SU-DHL-6 (cell line): ENCODE measurements at regions not wholly inside any gene's neighbourhood (a gene's known extent, or its start where the extent isn't known, plus 50 kb on each side); places are given as distances from the start of the nearest gene placed in this dataset.

Experiments
- H2AFZ ChIP-seq: fragments of 200-600 bp; sonication (generic); 2 replicates; pipeline ENCODE4 v1.6.1; 2014; ENCODE audit warnings: low read depth, mild to moderate bottlenecking, moderate library complexity, mixed read lengths, antibody characterized with exemption, low read length; ENCODE audit not compliant: severe bottlenecking
- H3F3A ChIP-seq: fragments of 200-600 bp; shearing (Covaris generic); 2 replicates; pipeline ENCODE4 v1.6.0; 2016; ENCODE audit warnings: antibody characterized with exemption, mild to moderate bottlenecking; ENCODE audit not compliant: insufficient read depth
- H3K27ac ChIP-seq: fragments of 200-600 bp; sonication (generic); 2 replicates; pipeline ENCODE4 v1.5.1; 2016; ENCODE audit warnings: low read depth, mild to moderate bottlenecking, low read length, moderate library complexity, mixed read lengths
- H3K27me3 ChIP-seq: fragments of 200-600 bp; sonication (generic), shearing (Covaris generic); 2 replicates; pipeline ENCODE4 v1.6.0; 2014; ENCODE audit warnings: mild to moderate bottlenecking, low read length
- H3K36me3 ChIP-seq: fragments of 200-600 bp; sonication (generic); 2 replicates; pipeline ENCODE4 v1.6.1; 2014; ENCODE audit warnings: mild to moderate bottlenecking, low read length, mixed read lengths
- H3K4me2 ChIP-seq: fragments of 300-600, 200-600 bp; shearing (Covaris generic), sonication (generic); 2 replicates; pipeline ENCODE4 v1.6.0; 2014; ENCODE audit warnings: low read length, low read depth, mild to moderate bottlenecking; ENCODE audit not compliant: poor library complexity, severe bottlenecking
- H3K4me3 ChIP-seq: fragments of 200-600 bp; sonication (generic); 2 replicates; pipeline ENCODE4 v1.5.1; 2014; ENCODE audit warnings: antibody characterized with exemption, low read length, mild to moderate bottlenecking, mixed read lengths; ENCODE audit not compliant: insufficient read depth, poor library complexity, severe bottlenecking
- H3K79me2 ChIP-seq: fragments of 200-600 bp; sonication (generic); 2 replicates; pipeline ENCODE4 v1.6.1; 2014; ENCODE audit warnings: mild to moderate bottlenecking, low read length, moderate library complexity; ENCODE audit not compliant: insufficient read depth
- H3K9ac ChIP-seq: fragments of 200-600 bp; sonication (generic); 2 replicates; pipeline ENCODE4 v1.7.0; 2014; ENCODE audit warnings: mild to moderate bottlenecking, low read length
- H3K9me2 ChIP-seq: fragments of 200-600 bp; sonication (generic); replicated peaks from 2 replicates; pipeline ENCODE4 v1.6.1; 2014; ENCODE audit warnings: low read length; ENCODE audit not compliant: insufficient read depth
- H3K9me3 ChIP-seq: fragments of 200-600 bp; sonication (generic); 2 replicates; pipeline ENCODE4 v1.6.1; 2014; ENCODE audit warnings: low read length, mixed read lengths; ENCODE audit not compliant: insufficient read depth
- H4K20me1 ChIP-seq: fragments of 200-600 bp; sonication (generic); 2 replicates; pipeline ENCODE4 v1.6.1; 2014; ENCODE audit warnings: low read depth, mild to moderate bottlenecking, antibody characterized with exemption, low read length, moderate library complexity, mixed read lengths
- EZH2phosphoT487 ChIP-seq: fragments of 200-600 bp; sonication (generic), shearing (Covaris generic); conservative IDR thresholded peaks from 2 replicates; pipeline ENCODE4 v1.6.1; 2018; ENCODE audit warnings: mild to moderate bottlenecking, antibody characterized with exemption, low read length, moderate library complexity, mixed read lengths
- TF ChIP-seq, protein P1 (sequence below): fragments of 200-600 bp; sonication (generic); IDR thresholded peaks from one replicate; pipeline ENCODE4 v1.5.1; 2017; ENCODE audit warnings: antibody characterized with exemption, mild to moderate bottlenecking, low read length, moderate library complexity; ENCODE audit not compliant: insufficient read depth, poor library complexity, severe bottlenecking

DNA sequence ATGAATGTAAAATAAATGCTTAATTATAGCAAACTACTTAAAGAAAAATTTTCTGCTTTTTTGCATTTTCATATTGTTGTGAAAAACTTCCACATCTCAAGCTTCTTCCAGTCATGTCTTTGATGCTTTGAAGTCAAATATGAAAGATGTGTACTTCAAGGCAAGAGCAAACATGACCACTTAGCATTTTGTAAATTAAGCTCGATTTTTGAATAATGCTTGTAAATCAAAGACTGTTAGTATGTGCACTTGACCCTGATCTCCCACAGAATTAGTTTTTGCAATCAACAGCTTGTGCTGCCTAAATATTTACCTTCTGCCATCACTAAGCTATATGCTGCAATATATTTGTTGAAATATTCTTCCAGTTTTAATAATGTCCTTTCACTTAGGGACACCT, 486.1 kb upstream of the ID2 start:
- Histone ChIP-seq H3K4me2 (no peak overlapping the region), H3K9ac (no peak overlapping the region), H3K4me3 (no peak overlapping the region), H3K79me2 (no peaks in the 10 kb centered on the region), H3K9me2 (no peaks in the 10 kb centered on the region), H3K36me3 (no peaks in the 10 kb centered on the region), H3K9me3 (no peaks in the 10 kb centered on the region), H3F3A (no peaks in the 10 kb centered on the region), H3K27ac (no peak overlapping the region), H2AFZ (no peak overlapping the region), H3K27me3 (no peaks in the 10 kb centered on the region), H4K20me1 (no peaks in the 10 kb centered on the region)
- TF ChIP-seq, protein P1, sequence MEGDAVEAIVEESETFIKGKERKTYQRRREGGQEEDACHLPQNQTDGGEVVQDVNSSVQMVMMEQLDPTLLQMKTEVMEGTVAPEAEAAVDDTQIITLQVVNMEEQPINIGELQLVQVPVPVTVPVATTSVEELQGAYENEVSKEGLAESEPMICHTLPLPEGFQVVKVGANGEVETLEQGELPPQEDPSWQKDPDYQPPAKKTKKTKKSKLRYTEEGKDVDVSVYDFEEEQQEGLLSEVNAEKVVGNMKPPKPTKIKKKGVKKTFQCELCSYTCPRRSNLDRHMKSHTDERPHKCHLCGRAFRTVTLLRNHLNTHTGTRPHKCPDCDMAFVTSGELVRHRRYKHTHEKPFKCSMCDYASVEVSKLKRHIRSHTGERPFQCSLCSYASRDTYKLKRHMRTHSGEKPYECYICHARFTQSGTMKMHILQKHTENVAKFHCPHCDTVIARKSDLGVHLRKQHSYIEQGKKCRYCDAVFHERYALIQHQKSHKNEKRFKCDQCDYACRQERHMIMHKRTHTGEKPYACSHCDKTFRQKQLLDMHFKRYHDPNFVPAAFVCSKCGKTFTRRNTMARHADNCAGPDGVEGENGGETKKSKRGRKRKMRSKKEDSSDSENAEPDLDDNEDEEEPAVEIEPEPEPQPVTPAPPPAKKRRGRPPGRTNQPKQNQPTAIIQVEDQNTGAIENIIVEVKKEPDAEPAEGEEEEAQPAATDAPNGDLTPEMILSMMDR = no peak
- TF ChIP-seq EZH2phosphoT487 = no peak

DNA sequence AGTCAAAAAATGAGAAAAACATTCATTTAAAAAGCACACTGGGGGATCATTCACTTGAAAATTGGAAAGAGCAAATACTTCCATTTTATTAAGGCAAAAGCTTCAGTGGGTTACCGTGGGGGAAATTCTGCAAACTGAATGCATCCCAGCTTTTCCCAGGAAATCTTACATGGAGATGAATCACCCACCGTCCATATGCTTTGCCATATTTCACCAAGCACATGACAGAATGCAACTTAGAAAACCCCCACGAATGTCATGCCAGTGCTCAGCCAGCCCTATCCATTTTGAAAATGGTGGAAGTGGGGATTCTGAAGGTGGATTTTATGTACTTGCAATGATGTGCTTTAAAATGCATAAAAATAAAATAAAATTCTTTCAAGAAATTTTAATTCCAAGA, 485.5 kb upstream of the ID2 start:
- H3F3A ChIP-seq = no peaks in the 10 kb centered on the region
- no peaks in the 10 kb centered on the region for H3K9me2 ChIP-seq
- no peaks in the 10 kb centered on the region for H3K79me2 ChIP-seq
- H3K4me3 ChIP-seq = no peak overlapping the region
- H3K36me3 ChIP-seq = no peaks in the 10 kb centered on the region
- H3K4me2 ChIP-seq = no peak overlapping the region
- no peak overlapping the region for H2AFZ ChIP-seq
- H3K27me3 ChIP-seq = no peaks in the 10 kb centered on the region
- no peak overlapping the region for H3K27ac ChIP-seq
- no peaks in the 10 kb centered on the region for H4K20me1 ChIP-seq
- TF ChIP-seq, protein P1 = no peak
- TF ChIP-seq EZH2phosphoT487 = no peak
- H3K9ac ChIP-seq = no peak overlapping the region
- no peaks in the 10 kb centered on the region for H3K9me3 ChIP-seq

DNA sequence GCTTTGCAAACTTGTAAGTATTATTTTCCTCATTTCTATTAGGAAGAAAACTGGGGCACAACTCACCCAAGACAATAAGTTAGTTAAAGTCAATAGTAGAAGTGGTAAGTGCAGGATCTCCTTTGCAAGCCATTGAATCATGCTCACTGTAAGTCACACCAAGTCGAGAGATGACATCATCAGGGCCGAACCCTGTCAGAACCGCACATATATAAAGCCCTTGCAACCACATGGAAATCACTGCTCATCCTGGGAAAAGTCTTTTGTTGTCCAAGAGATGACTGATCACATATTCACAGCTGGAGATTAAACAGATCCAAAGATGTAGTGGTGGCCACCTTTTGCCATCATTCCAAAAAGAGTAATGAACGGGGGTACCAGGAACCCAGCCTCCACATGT, 484.8 kb upstream of the ID2 start:
- Histone ChIP-seq H3K36me3 (no peaks in the 10 kb centered on the region), H3K4me3 (no peak overlapping the region), H3K9ac (no peak overlapping the region), H3K79me2 (no peaks in the 10 kb centered on the region), H3K4me2 (no peak overlapping the region), H3F3A (no peaks in the 10 kb centered on the region), H3K9me3 (no peaks in the 10 kb centered on the region), H3K9me2 (no peaks in the 10 kb centered on the region), H2AFZ (no peak overlapping the region), H4K20me1 (no peaks in the 10 kb centered on the region), H3K27me3 (no peaks in the 10 kb centered on the region), H3K27ac (no peak overlapping the region)
- TF ChIP-seq EZH2phosphoT487 = no peak
- TF ChIP-seq, protein P1 = no peak

DNA sequence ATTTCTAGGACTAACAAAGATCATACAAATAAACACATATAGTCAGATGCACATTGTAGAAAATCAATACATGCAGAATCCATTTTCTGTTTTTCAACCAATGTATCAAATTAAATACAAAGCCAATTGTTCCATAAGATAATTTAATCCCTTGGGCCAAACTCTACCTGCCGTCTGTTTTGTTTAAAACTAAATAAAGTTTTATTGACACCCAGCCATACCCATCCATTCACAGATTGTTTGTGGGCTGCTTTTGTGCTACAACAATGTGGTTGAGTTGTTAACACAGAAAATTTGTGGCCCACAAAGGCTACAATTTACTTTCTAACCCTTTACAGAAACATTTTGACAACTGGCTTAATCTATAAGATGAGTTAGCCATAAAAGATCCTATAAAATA, 484.0 kb upstream of the ID2 start:
- Histone ChIP-seq H2AFZ (no peak overlapping the region), H3K9me2 (no peaks in the 10 kb centered on the region), H3F3A (no peaks in the 10 kb centered on the region), H3K79me2 (no peaks in the 10 kb centered on the region), H3K4me3 (no peak overlapping the region), H3K4me2 (no peak overlapping the region), H4K20me1 (no peaks in the 10 kb centered on the region), H3K27ac (no peak overlapping the region), H3K36me3 (no peaks in the 10 kb centered on the region), H3K27me3 (no peaks in the 10 kb centered on the region), H3K9ac (no peak overlapping the region), H3K9me3 (no peaks in the 10 kb centered on the region)
- TF ChIP-seq EZH2phosphoT487 = no peak
- TF ChIP-seq, protein P1 = no peak
